Left forelimb (tissue), 1 donor: ENCODE measurements at regions not wholly inside any gene's neighbourhood (a gene's known extent, or its start where the extent isn't known, plus 50 kb on each side); places are given as distances from the start of the nearest gene placed in this dataset.
"Not testable (repeated sequence)": the region's sequence is repeated elsewhere in the genome, so short reads cannot be mapped to it uniquely, and the experiment has no call there.

ENCODE experiments used
- DNase-seq: peaks from one replicate; pipeline ENCODE4 v3.0.0-alpha.2; 2018; ENCODE audit warnings: low spot score

GRCh38 chr4:154982187-154983047 is 201.3 kb downstream of the RBM46 start:
- no peak for DNase-seq

GRCh38 chr4:154983714-154984113 is 202.6 kb downstream of the RBM46 start:
- no peak for DNase-seq

GRCh38 chr4:154984148-154984547 is 203.1 kb downstream of the RBM46 start:
- no peak for DNase-seq

- DNase-seq, result no peak
Observed at GRCh38 chr4:154984616-154985015, 203.5 kb downstream of the RBM46 start.

GRCh38 chr4:154985673-154986072 is 204.6 kb downstream of the RBM46 start:
- no peak for DNase-seq

- no peak for DNase-seq
Observed at GRCh38 chr4:154988511-154988910, 207.4 kb downstream of the RBM46 start.

- no peak for DNase-seq
Observed at GRCh38 chr4:154989511-154989910, 208.4 kb downstream of the RBM46 start.

- not testable (repeated sequence) for DNase-seq
Observed at GRCh38 chr4:154997866-154998265, 210.6 kb upstream of the NPY2R start.

- DNase-seq, result no peak
Observed at GRCh38 chr4:154998284-154998683, 210.2 kb upstream of the NPY2R start.

GRCh38 chr4:154998773-154999172 is 209.7 kb upstream of the NPY2R start:
- DNase-seq, result no peak

GRCh38 chr4:154999950-155000578 is 208.4 kb upstream of the NPY2R start:
- no peak for DNase-seq

- DNase-seq, result no peak
Observed at GRCh38 chr4:155001251-155001650, 207.2 kb upstream of the NPY2R start.

GRCh38 chr4:155005395-155006090 is 202.9 kb upstream of the NPY2R start:
- DNase-seq, result no peak

GRCh38 chr4:155007660-155008176 is 200.7 kb upstream of the NPY2R start:
- DNase-seq, result no peak

- DNase-seq, result no peak
Observed at GRCh38 chr4:155008389-155008788, 200.0 kb upstream of the NPY2R start.

GRCh38 chr4:155009288-155009687 is 199.1 kb upstream of the NPY2R start:
- no peak for DNase-seq

GRCh38 chr4:155010376-155010775 is 198.1 kb upstream of the NPY2R start:
- no peak for DNase-seq

GRCh38 chr4:155011163-155011780 is 197.2 kb upstream of the NPY2R start:
- no peak for DNase-seq

- DNase-seq, result no peak
Observed at GRCh38 chr4:155012469-155012868, 196.0 kb upstream of the NPY2R start.

- no peak for DNase-seq
Observed at GRCh38 chr4:155017426-155017825, 191.0 kb upstream of the NPY2R start.

- no peak for DNase-seq
Observed at GRCh38 chr4:155025762-155026457, 182.5 kb upstream of the NPY2R start.

GRCh38 chr4:155026715-155027114 is 181.7 kb upstream of the NPY2R start:
- no peak for DNase-seq
